ENCODE measurements at regions not wholly inside any gene's neighbourhood (a gene's known extent, or its start where the extent isn't known, plus 50 kb on each side); places are given as distances from the start of the nearest gene placed in this dataset.

GRCh38 chr5:8408258-8408657 lies 539.3 kb downstream of the MTRR start:
- TF ChIP-seq CTCF (IDR thresholded peaks at IDR 0.05; ENCODE audit: insufficient read depth, missing control alignments) = no peak
- DNase-seq (ENCODE audit: insufficient read length, low spot score) (no peak), FAIRE-seq (no peak)

- DNase-seq (ENCODE audit: insufficient read length, low spot score) (no peak), FAIRE-seq (no peak)
- no peak for TF ChIP-seq CTCF (IDR thresholded peaks at IDR 0.05; ENCODE audit: insufficient read depth, missing control alignments)
These were observed 541.7 kb downstream of the MTRR start for GRCh38 chr5:8410618-8411017.

DNA sequence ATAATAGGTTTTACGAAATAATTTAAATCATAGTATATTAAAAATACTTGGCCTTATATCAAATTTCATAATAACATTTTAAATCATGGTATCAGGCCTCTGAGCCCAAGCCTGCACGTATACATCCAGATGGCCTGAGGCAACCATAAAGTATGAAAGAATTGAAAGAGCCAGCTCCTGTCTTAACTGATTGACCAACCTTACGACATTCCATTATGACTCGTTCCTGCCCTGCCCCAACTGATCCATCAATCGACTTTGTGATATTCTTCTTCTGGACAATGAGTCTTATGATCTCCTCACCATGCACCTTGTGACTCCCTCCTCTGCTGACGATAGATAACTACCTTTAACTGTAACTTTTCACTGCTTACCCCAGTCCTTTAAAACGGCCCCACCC lies 545.0 kb downstream of the MTRR start:
- TF ChIP-seq CTCF (IDR thresholded peaks at IDR 0.05; ENCODE audit: insufficient read depth, missing control alignments) = no peak
- no peak for DNase-seq (ENCODE audit: insufficient read length, low spot score)
- FAIRE-seq = no peak

DNA sequence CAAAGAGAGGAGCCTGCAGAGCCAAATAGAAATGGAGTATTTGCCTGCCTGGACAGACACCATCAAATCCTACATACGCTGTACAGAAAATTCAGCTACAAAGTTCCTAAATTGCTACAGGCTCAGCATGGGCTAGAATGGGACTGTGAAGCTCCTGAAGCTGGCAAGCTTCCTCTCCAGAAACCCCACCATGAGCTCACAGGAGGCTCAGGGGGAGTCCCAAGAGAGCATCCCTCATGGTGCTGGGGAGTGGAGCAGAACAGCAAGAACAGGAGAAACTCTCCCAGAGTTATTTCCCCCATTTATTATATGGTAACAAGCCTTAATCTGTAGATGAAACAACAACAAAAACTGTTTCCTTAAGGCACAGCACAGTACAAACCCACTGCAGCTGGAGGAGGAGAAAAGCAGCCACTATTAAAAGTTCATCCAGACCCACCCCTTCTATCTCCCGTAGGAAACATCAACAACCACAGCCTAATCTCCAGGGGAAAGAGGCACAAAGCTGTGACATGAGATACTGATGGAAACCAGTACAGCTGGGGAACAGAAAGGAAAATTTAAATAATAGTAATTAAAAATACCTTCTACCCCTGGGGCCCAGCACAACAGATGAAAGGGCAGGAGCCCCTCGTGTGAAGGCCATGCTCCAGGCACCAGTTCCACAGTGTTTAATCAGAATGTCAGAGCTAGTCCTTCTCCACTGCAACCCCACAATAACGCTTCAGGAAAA lies 548.5 kb downstream of the MTRR start:
- no peak for TF ChIP-seq CTCF (IDR thresholded peaks at IDR 0.05; ENCODE audit: insufficient read depth, missing control alignments)
- no peak for FAIRE-seq
- DNase-seq (ENCODE audit: insufficient read length, low spot score) = no peak

- FAIRE-seq (no peak), DNase-seq (ENCODE audit: insufficient read length, low spot score) (no peak)
- no peak for TF ChIP-seq CTCF (IDR thresholded peaks at IDR 0.05; ENCODE audit: insufficient read depth, missing control alignments)
These were observed 549.1 kb downstream of the MTRR start for GRCh38 chr5:8418049-8418426.

GRCh38 chr5:8429778-8430758 lies 561.1 kb downstream of the MTRR start:
- FAIRE-seq (no peak), DNase-seq (ENCODE audit: insufficient read length, low spot score) (no peak)
- TF ChIP-seq CTCF (IDR thresholded peaks at IDR 0.05; ENCODE audit: insufficient read depth, missing control alignments) = no peak

All from D721Med (cell line).